A172 (cell line): ENCODE measurements at regions not wholly inside any gene's neighbourhood (a gene's known extent, or its start where the extent isn't known, plus 50 kb on each side); places are given as distances from the start of the nearest gene placed in this dataset.
"Not testable (repeated sequence)": the region's sequence is repeated elsewhere in the genome, so short reads cannot be mapped to it uniquely, and the experiment has no call there.

Experiments used
- DNase-seq: peaks from one replicate; pipeline ENCODE4 v3.0.0-alpha.2; 2015; ENCODE audit warnings: low spot score

DNA sequence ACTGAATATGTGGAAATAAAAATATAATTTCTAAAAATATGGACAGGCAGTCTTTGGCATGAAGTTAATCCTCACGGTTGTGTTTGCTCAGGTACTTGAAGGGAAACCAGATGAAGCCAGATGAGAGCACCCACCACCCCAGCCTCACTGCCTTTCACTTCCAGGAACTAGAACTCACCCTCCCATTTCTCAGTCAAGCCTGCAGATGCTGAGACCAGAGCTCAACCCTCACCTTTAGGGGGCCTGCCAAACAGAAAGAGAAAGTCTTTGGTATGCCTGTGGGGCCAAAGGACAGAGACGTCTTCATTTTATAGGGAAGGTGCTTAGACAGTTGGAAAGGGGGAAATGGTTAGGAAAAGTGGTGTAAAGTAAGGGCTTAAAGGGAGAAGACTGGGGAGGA is 252.8 kb upstream of the PLET1 start:
- no peak for DNase-seq

DNA sequence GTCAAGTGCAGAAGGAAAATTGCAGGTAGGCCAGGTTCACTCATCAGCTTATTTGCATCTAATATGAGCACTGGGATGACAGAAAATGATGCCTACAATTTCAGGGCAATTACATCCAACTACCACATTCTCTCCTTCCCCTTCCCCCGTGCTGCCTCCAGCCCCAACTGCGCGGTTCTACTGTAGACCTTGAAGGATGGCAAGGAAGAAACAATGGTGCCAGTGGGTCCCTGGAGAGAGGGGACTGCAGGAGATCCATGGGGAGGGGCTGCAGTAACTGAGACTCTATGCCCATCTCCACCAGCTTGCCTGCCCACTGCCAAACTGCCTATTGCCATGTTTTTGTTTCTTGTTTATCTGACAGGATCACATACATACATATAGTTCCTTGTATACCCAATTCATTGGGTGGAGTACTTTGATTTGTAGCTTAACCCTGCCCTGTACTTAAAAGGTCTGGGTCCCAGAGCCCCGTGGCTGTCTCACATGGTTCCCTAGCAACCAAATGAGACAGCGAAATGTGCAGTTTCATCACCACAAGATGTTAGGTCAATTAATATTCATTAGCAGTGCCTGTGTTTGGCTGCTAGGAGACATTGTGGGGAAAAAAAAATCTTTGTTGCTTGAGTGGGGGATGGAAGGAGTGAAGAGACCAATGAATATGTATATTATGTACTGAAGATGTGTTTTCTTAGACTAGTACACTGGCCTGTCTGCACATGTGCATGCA is 253.5 kb upstream of the PLET1 start:
- DNase-seq, result no peak

DNA sequence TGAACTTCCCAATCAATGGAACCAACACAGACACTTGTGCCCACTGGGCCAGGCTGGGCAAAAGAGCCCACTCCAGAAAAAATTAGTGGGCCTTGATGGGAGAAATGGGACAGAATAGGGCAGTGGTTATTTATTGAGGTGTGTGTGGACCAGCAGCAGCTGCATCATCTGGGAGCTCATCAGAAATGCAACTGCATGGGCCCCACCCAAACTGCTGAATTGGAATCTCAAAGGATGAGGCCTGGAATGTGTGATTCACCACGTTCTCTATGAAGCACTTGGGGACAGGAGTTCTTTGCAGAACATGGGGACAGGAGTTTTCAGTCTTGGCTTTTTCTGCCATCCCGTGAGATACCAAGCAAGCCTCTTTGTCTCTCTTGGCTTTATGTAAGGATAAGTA is 255.6 kb upstream of the PLET1 start:
- DNase-seq, result peak; percentile 13

DNA sequence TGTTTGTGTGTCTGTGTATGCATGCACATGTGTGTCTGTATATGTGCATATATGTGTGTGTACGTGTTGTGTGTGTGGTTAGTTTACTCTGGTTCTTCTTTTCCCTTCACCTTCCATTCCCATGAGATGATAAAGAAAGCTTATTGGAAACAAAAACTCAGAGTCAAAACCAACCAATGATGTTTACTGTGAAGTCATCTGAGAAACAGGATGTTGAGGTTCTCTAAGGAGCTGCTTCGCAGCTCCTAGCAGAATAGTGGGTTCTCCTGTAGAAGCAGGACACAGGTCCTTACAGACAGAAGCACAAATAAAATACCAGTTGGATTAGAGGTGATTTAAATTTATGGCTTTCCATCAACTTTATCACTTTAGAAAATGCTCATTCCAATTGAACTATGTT is 256.1 kb upstream of the PLET1 start:
- DNase-seq, result no peak

DNA sequence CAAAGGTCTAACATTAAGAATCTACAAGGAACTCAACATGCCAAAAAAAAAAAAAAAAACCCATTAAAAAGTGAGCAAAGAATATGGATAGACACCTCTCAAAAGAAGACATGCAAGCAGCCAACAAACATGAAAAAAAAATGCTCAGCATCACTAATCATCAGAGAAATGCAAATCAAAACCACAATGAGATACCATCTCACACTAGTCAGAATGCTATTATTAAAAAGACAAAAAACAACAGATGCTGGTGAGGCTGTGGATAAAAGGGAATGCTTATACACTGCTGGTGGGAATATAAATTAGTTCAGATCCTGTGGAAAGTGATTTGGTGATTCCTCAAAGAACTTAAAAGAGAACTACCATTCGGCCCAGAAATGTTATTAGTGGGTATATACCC is 257.7 kb upstream of the PLET1 start:
- no peak for DNase-seq

DNA sequence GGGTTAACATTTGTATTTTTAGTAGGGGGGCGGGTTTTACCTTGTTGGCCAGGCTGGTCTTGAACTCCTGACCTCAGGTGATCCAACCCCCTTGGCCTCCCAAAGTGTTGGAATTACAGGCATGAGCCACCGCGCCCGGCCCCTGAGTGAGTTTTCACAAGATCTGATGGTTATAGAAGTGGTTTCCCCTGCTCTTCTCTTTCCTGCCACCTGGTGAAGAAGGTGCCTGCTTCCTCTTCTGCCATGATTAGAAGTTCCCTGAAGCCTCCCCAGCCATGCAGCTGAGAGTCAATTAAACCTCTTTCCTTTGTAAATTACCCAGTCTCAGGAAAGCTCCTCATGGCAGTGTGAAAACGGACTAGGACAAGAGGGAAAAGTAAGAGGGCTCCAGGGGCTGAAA is 259.1 kb upstream of the PLET1 start:
- no peak for DNase-seq

DNA sequence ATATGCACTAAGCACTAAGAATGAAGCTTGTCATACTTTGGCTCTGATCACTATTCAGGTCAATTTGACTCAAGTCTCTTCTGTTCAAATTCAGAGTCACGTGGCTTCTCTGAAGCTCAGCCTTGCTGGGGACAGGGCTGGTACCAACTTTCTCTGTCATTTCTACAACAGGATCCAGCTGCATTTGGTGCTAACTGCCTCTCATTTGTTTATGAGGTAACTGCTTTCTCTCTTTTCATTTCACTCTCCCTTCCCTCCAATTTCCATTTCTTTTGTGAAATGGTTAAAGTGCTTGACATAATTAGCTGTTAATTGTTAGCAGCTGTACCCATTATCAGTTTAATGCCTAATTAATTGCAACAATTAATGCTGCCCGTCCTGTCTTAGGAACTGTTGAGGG is 259.7 kb upstream of the PLET1 start:
- DNase-seq, result no peak

DNA sequence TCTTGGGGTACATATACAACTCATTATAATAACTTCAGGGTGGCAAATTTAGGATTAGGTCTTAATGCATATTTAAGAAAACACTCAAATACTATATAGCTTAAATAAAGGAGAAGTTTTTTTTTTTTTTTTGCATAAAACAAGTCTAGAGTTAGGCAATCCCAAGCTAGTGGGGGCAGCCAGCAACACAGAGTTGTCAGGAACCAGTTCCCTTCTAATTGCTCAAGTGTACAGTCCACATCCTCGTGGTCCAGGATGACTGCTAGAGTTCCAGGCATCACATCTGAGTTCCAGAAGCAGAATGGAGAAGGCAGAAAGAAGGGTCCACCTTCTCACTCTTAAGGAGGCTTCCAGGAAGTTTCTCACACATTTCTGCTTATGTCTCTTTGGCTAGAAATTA is 261.9 kb upstream of the PLET1 start:
- no peak for DNase-seq

DNA sequence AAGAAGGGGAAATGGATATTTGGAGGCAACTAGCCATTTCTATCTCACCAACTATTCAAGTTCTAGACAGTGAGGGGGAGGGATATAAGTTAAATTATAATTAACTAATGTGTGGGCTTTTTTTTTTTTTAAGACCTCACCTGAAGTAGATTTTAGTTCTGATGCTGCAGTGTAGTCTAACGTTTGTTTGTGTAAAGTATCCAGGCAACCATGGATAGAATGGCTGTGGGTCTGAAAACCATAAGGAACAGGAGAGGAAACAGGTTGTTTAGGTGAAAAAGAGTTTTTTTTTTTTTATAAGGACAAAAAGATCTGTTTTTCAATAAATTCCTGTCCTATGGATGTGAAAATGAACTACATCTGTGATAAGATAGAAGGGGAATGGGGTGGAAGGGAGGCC is 262.4 kb upstream of the PLET1 start:
- DNase-seq, result no peak

DNA sequence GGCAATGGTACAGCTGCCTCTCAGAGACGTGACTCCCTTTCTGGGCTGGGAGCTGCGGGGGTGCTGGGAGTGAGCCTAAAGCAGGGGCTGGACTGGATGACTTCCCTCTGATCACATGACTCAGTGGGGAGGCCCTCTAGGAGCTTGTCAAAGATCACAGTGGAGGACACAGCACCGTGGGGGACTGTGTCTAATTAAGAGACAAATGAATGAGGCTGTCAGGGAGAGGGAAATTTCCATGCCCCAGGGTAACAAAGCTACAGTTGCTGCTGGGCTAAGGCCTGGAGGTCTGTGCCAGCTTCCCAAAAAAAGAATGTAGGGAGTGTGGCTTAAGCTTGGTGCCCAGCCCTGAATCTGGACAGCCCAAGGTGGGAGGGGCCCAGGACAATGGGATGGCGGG is 262.8 kb upstream of the PLET1 start:
- peak; percentile 61 for DNase-seq

DNA sequence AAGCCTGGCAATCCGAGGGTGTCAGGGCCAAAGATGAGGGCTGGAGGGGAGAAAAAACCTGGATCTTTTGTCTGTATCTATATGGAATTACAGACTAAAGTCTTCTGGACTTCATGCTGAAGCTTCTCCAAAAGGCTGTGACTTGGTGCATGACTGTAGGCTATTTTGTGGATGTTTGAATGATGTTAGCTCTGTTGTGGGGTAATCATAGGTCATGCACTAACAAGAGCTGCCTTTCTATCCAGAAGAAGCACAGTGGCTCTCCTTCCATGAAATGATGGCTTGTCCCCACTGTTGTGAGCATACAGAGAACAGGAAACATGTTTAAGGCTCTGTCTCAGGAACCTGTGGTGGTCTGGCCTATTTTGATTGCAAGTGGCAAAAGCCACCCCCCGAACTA is 263.3 kb upstream of the PLET1 start:
- no peak for DNase-seq

DNA sequence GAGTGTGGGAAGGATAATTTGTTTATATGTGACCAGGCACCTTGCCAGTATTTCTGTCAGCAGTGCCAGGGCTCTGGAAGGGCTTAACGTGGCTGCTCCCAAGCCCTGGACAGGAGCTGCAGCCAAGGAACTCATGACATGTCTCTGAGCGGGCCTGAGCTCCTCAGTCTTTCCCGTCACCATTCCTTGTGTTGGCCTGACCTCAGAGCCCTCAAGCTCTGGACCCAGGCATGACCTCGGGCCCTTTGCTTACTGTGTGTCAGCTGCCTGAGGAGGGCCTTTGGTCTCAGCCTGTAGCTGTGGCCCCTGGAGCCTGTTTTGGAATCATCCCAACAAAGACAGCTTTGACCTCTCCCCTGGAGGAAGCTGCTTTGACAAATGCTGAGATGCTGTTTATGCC is 264.1 kb upstream of the PLET1 start:
- no peak for DNase-seq

DNA sequence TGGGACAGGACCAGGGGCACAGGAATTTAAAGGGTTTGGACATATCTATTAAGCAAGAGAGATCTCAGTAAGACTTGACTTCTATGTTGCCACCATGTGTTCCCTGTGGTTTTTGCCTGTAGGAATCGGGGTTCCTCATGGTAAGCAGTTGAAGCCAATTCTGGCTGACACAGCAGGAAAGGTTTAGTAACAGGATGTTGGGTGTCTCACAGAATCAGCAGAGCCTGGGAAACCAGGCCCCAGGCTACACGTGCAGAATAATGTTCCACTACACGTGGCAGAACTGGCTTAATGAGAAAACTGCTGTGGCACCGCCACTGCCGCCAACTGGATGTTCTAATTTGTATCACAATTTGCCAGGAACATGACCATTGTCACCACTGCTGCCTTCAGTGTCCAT is 264.6 kb upstream of the PLET1 start:
- DNase-seq, result no peak

DNA sequence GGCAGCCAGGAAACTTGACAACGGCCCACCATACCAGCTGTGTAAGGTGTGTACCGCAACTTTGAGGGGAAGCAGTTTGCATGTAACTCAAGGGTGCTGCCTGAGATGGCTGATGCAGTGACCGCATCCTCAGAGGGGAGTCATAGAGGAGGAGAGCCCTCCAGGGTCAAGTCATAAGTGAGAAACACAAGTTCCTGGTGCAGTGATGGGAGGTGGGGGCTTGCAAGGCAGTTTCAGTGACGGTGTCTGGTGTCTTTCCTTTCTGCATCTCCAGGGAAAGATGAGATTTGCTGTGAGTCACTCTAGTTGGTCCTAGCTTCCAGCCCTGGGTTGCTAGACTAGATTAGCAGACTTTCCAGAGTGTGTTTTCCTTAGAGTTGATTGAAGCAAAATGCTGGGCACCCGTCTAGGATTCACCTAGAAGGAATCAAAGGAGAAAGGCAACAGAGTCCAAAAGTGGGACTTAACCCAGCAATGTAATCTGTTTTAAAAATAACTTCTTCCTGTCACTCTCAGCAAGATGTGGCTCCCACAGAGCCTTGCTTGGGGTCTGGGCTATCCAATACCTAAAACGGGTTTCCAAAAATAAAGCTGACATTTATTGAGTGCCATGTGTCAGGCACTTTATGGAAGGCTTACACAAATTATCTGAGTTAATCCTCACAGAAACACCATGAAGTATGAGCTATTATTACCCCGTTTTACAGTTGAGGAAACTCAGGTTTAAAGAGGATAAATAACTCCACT is 265.4 kb upstream of the PLET1 start:
- DNase-seq, result no peak

DNA sequence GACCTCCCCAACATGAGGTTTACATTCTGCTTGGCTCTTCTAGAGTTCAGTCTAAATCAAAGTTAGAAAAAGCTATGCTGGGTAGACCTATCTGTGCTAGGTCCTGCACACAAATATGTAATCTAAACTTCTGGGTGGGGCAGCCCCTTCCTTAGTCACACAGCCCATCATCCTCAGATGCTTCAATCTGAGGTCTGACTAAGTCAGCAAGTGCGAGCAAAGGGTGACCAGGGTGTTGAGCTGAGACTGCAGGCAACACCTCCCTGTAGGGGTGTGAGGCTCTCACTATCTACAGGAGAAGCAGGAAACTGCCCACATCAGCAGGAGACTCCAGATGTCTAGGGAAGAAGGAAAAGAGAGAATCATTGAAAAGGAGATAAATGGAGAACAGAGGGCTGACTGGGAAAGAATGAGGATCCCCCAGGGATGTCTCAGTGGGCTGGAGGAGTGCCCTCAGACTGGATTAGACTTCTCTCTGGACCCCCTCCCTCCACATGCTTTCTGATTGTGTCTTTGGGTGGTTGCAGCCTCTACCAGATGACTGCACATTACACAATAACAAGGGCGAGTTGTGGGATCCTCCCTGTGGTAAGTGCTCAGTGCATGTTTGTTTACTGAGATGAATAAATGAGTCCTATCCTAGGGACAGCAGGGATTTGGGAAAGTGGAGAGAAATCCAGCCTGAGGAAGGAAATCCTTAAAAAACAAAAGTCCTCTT is 266.2 kb upstream of the PLET1 start:
- peak; percentile 57 for DNase-seq

DNA sequence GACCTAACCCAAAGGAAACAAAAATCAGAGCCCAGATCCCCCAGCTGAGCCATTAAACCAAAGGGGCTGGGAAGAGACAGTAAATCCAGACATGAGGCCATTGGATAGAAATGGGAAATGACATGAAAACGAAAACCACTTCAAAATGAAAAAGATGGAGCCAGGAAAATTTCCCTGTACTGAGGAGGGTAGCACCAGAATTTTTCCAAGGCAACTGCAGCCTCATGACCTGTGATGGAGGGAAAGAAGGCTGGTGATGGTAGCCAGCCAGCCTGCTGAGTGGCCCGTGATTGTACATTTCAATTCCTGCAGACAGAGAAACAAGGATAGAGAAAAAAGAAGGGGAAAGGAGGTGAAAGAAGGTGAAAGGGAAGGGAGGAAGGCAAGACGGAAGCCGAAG is 268.4 kb upstream of the PLET1 start:
- DNase-seq, result no peak

DNA sequence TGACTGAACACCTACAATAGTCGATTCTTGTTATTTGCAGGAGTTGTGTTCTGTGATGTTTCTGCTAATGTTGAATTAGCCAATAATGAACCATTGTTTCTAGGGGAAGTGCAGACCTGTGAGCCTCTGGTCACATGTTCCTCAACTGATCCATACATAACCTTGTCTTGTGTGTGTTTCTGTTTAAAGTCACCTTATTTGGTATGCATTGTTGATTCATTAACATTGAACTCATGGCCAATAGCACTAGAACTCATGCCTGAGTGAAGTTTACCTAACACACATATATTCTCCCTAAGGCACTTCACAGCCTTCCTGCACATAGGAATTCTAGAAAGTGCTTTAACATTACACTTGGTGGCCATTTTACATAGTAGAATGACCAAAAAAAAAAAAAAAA is 271.8 kb upstream of the PLET1 start:
- no peak for DNase-seq

DNA sequence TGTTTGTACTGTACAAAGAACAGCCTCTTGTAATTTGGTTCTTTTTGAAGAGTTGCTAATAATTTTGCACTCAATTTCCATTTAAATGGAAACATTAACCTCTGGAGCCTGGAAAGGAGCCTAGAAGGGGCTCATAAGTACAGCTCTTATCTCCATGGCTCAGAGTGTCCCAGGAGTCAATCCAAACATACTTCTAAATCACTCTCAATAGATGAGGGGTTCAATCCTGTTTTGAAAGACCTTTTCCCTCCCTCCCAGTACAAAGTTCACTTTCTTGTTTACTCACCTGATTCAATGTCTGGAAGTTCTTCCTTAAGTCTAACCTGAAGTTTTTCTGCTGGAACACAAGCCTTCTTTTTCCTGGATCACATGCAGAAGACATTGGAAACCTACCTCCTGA is 273.0 kb upstream of the PLET1 start:
- DNase-seq, result no peak

DNA sequence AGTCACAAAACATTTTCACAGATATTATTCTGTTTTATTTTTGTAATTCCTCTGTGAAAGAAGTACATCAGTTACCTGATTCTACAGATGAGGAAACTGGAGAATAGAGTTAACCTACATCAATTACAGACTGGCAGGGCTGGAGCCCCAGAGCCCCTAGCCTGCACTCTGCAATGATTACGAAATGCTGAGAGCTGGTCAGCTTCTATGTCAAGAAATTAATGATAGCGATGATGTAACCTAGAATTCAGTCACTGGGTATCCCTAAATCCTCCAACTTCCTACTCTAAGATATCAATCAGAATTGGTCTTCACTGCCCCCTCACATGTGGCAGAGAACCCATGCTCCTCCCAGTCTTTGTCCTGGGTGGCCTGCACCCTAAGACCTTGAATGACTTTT is 273.5 kb upstream of the PLET1 start:
- no peak for DNase-seq

DNA sequence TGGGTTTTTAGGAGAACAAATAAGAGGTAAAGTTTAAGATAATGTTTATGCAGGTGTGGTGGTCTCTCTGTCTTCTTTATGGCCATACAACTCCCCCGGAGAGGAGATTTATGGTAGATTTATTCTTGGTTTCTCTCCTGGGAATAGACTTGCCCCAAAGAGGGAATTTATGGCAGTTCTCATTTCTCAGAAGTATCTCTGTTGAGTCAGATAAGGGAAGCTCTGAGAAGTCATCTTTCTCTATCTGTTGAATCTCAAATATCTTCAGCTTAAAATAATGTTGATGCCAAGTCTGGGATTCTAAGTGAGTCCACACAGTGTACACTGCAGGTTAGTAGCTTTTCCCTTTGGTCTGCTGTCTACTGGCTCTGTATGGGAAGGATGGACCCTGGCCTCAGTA is 276.4 kb upstream of the PLET1 start:
- no peak for DNase-seq

DNA sequence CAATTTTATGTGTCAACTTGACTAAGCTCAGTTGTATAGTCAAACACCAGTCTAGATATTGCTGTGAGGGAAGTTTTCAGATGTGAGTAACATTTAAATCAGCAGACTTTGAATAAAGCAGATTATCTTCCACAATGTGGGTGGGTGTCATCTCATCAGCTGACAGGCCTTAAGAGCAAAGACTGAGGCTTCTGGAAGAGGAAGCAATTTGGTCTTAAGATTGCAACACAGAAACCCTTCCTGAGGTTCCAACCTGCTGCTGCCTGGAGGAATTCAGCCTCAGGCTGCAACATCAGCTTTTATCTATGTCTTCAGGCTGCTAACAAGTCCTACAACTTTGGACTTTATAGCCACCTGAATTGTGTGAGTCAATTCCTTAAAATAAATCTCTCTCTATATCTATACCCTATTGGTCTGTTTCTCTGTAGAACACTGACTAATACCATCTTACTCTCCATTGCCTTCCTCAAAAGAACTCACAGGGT is 277.2 kb upstream of the PLET1 start:
- no peak for DNase-seq

DNA sequence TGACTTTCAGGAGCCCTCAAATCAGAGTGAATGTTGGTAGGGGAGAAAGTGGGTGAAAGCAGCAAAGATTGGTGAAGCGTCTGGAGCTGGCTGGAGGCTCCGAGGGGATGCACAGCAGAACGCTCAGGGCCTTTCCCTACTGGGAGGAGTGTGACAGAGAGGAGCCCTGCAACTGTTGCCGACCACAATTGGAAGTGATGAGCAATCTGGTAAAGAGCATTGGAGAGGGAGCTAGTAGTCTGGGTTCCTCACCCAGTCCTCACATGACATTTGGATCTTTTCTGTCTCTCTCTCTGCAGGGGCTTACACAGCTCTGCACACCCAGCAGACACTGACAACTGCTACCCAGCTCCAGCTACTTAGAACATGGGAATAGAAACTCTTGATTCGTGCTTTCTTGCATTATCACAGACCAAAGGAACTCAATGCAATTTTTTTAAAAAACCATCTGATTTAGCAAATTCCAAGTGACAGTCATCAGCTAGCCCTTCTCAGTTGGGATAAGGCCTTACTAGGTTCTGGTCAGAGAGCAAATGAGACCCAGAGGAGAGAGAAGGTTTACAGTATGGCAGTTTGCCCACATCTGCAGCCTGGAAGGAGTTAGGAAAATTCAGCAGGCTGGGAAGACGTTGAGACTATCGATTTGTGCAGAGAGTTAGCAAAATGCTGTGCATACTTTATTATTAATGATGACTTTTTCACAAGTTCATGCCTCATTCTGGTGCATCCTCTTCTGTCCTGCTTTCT is 278.0 kb upstream of the PLET1 start:
- no peak for DNase-seq

DNA sequence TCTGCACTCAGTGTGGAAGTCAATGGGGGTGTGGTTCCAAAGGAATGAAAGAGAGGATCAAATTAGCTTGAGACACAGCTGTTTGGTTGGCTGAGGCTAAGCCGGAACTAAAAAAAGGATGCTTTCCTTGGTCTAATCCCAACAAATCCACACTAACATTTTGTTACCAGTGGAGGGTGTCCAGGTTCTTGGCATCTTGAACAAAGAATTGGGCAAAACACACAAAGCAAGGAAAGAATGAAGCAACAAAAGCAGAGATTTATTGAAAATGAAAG is 278.6 kb upstream of the PLET1 start:
- DNase-seq, result not testable (repeated sequence)
